ENCODE measurements at regions not wholly inside any gene's neighbourhood (a gene's known extent, or its start where the extent isn't known, plus 50 kb on each side); places are given as distances from the start of the nearest gene placed in this dataset.

- peak; percentile 85 for TF ChIP-seq CTCF (conservative IDR thresholded peaks at IDR 0.05; ENCODE audit: low read depth, low read length)
- TF ChIP-seq EZH2 (IDR thresholded peaks at IDR 0.05; ENCODE audit: borderline replicate concordance, low read depth, low read length, poor library complexity, severe bottlenecking), result no peak
Measured at GRCh38 chr7:142385491-142386340, 127.9 kb upstream of the PRSS58 start.
